GM12878 (cell line): ENCODE measurements at regions not wholly inside any gene's neighbourhood (a gene's known extent, or its start where the extent isn't known, plus 50 kb on each side); places are given as distances from the start of the nearest gene placed in this dataset.

ENCODE experiments used
- ESRRA ChIP-seq: IDR thresholded peaks from 2 replicates; pipeline ENCODE4 v1.6.1; 2012; ENCODE audit warnings: mild to moderate bottlenecking, low read length, improper control_type of control experiment
- KAT2A ChIP-seq: conservative IDR thresholded peaks from 2 replicates; pipeline ENCODE4 v1.6.1; 2011; ENCODE audit warnings: low read depth, low read length; ENCODE audit not compliant: control insufficient read depth
- NRF1 ChIP-seq: conservative IDR thresholded peaks from 2 replicates; pipeline ENCODE4 v1.6.1; 2011; ENCODE audit warnings: mild to moderate bottlenecking, low read depth, low read length, improper control_type of control experiment
- PAX8 ChIP-seq: fragments of 450-650 bp; IDR thresholded peaks from 2 replicates; pipeline ENCODE4 v1.6.1; 2017; ENCODE audit warnings: mild to moderate bottlenecking, moderate library complexity
- RAD21 ChIP-seq: IDR thresholded peaks from 2 replicates; pipeline ENCODE4 v1.6.1; 2011; ENCODE audit warnings: mild to moderate bottlenecking, low read depth, low read length, moderate library complexity; ENCODE audit not compliant: insufficient read depth
- SMARCA5 ChIP-seq: fragments of 450-650 bp; IDR thresholded peaks from 2 replicates; pipeline ENCODE4 v1.6.1; 2017; ENCODE audit warnings: mild to moderate bottlenecking
- ZBTB4 ChIP-seq: fragments of 450-650 bp; formaldehyde crosslinking; IDR thresholded peaks from 2 replicates; pipeline ENCODE4 v1.4.0; 2022; ENCODE audit warnings: mild to moderate bottlenecking, moderate library complexity
- ZNF24 ChIP-seq: fragments of 450-650 bp; IDR thresholded peaks from 2 replicates; pipeline ENCODE4 v1.6.1; 2017; ENCODE audit warnings: antibody characterized with exemption, mild to moderate bottlenecking
- TF ChIP-seq, protein P1 (sequence below): IDR thresholded peaks from 2 replicates; pipeline ENCODE4 v1.6.1; 2011; ENCODE audit warnings: borderline replicate concordance, low read depth, mild to moderate bottlenecking, moderate library complexity, mixed read lengths, low read length; ENCODE audit not compliant: insufficient read depth; ENCODE audit errors: extremely low read length

DNA sequence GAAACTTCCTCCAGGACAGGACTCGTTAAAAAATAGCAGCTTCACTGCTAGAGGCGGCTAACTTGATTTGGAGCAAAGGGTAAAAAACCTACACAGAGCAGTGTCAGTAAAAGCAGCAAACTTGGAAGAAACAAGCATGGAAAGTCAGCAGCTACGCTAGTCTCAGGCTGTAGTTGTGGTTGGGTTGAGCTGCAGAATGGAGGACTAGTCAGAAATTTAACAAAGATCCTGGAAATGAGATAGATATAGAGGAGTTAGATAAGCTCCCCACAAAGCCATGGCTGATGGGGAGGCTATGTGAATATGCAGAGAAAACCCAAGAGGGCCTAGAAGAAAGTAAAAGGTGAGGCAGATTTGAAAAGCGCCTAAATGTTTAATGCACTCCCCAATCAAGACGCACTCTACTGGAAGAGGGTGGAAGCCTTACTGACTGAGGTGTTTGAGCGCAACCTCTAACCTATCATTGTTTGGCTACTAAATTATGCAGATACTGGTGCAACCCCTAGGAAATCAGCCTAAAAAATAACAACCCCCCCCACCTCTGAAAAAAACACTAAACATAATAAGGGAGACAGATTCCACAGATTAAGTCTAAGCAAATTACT is 99.7 kb upstream of the TMEM168 start (continued):
- TF ChIP-seq ZBTB4 = no peak
- TF ChIP-seq SMARCA5 = no peak
- no peak for TF ChIP-seq ZNF24
- TF ChIP-seq NRF1 = no peak
- TF ChIP-seq PAX8 = no peak
- TF ChIP-seq ESRRA = no peak
- no peak for TF ChIP-seq KAT2A
- TF ChIP-seq RAD21 = no peak
- TF ChIP-seq, protein P1, sequence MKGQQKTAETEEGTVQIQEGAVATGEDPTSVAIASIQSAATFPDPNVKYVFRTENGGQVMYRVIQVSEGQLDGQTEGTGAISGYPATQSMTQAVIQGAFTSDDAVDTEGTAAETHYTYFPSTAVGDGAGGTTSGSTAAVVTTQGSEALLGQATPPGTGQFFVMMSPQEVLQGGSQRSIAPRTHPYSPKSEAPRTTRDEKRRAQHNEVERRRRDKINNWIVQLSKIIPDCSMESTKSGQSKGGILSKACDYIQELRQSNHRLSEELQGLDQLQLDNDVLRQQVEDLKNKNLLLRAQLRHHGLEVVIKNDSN = no peak
